Glomerular endothelial cell (primary cell): ENCODE measurements at regions not wholly inside any gene's neighbourhood (a gene's known extent, or its start where the extent isn't known, plus 50 kb on each side); places are given as distances from the start of the nearest gene placed in this dataset.

Experiments used
- DNase-seq: peaks from one replicate; pipeline ENCODE4 v3.0.0-alpha.2; 2011; ENCODE audit warnings: low read depth, low spot score; ENCODE audit errors: extremely low read depth

GRCh38 chr5:125835293-125836172 is 587.7 kb upstream of the GRAMD2B start:
- peak; percentile 16 for DNase-seq

- no peak for DNase-seq
These were observed 587.0 kb upstream of the GRAMD2B start for GRCh38 chr5:125836256-125836655.

- DNase-seq, result no peak
These were observed 585.3 kb upstream of the GRAMD2B start for GRCh38 chr5:125837866-125838265.

- DNase-seq, result no peak
These were observed 575.6 kb upstream of the GRAMD2B start for GRCh38 chr5:125847561-125847960.

GRCh38 chr5:125848751-125849150 is 574.5 kb upstream of the GRAMD2B start:
- no peak for DNase-seq

- DNase-seq, result no peak
These were observed 566.3 kb upstream of the GRAMD2B start for GRCh38 chr5:125856949-125857348.

GRCh38 chr5:125863579-125863978 is 559.6 kb upstream of the GRAMD2B start:
- no peak for DNase-seq

GRCh38 chr5:125865166-125865815 is 557.9 kb upstream of the GRAMD2B start:
- no peak for DNase-seq

- no peak for DNase-seq
These were observed 555.2 kb upstream of the GRAMD2B start for GRCh38 chr5:125868036-125868435.

GRCh38 chr5:125870256-125870655 is 553.0 kb upstream of the GRAMD2B start:
- no peak for DNase-seq

- no peak for DNase-seq
These were observed 549.2 kb upstream of the GRAMD2B start for GRCh38 chr5:125874057-125874456.

- DNase-seq, result no peak
These were observed 548.5 kb upstream of the GRAMD2B start for GRCh38 chr5:125874717-125875116.

- DNase-seq, result no peak
These were observed 546.0 kb upstream of the GRAMD2B start for GRCh38 chr5:125877248-125877647.

- DNase-seq, result no peak
These were observed 541.1 kb upstream of the GRAMD2B start for GRCh38 chr5:125882061-125882460.

- DNase-seq, result no peak
These were observed 540.0 kb upstream of the GRAMD2B start for GRCh38 chr5:125883223-125883622.

GRCh38 chr5:125888358-125888757 is 534.9 kb upstream of the GRAMD2B start:
- no peak for DNase-seq

GRCh38 chr5:125890511-125890931 is 532.7 kb upstream of the GRAMD2B start:
- no peak for DNase-seq

GRCh38 chr5:125891061-125891725 is 532.0 kb upstream of the GRAMD2B start:
- no peak for DNase-seq

- DNase-seq, result no peak
These were observed 528.8 kb upstream of the GRAMD2B start for GRCh38 chr5:125894383-125894782.

- DNase-seq, result no peak
These were observed 526.8 kb upstream of the GRAMD2B start for GRCh38 chr5:125896368-125896767.

- no peak for DNase-seq
These were observed 526.1 kb upstream of the GRAMD2B start for GRCh38 chr5:125897089-125897488.
